IMR-90 (cell line): ENCODE measurements at regions not wholly inside any gene's neighbourhood (a gene's known extent, or its start where the extent isn't known, plus 50 kb on each side); places are given as distances from the start of the nearest gene placed in this dataset.

Experiments used
- ATAC-seq: fragments of 200-7000 bp; cut with Tn5 transposase; 2 replicates; pipeline ENCODE4 v1.9.1; 2020; ENCODE audit warnings: low read depth, mild to moderate bottlenecking, moderate library complexity
- BruUV-seq: library from RNA; stranded (reverse); fragments of 400-500 nt; replicated peaks from 2 replicates; lab custom pipeline; 2021; lab: Mats Ljungman, UMichigan
- CTCF ChIA-PET: fragments of 300-600 bp; formaldehyde crosslinking; extraction: SDS; loops from one replicate; lab custom pipeline; 2021; ENCODE audit warnings: antibody characterized with exemption; lab: Yijun Ruan, JAX
- POLR2A ChIA-PET: fragments of 300-600 bp; sonication (Branson Sonifier 250); formaldehyde crosslinking; loops from one replicate; lab custom pipeline; 2022; ENCODE audit warnings: antibody characterized with exemption; ENCODE audit not compliant: unreplicated experiment; lab: Charles Lee
- DNase-seq: peaks from one replicate; pipeline ENCODE4 v3.0.0; 2013
- H2AFZ ChIP-seq: replicated peaks from 2 replicates; pipeline ENCODE3; 2013; ENCODE audit warnings: low read length, mild to moderate bottlenecking; ENCODE audit not compliant: poor library complexity
- H2AK5ac ChIP-seq: 2 replicates; pipeline ENCODE4 v1.6.1; 2013; ENCODE audit warnings: low read depth, low read length, inconsistent platforms
- H2AK9ac ChIP-seq: replicated peaks from 2 replicates; pipeline ENCODE3; 2013; ENCODE audit warnings: mild to moderate bottlenecking, low read depth, low read length, moderate library complexity; ENCODE audit not compliant: poor library complexity
- H2BK120ac ChIP-seq: 2 replicates; pipeline ENCODE4 v1.6.1; 2013; ENCODE audit warnings: low read depth, low read length, inconsistent platforms
- H2BK15ac ChIP-seq: 3 replicates; pipeline ENCODE4 v1.6.1; 2013; ENCODE audit warnings: low read depth, low read length, inconsistent platforms
- H2BK20ac ChIP-seq: 2 replicates; pipeline ENCODE4 v1.6.1; 2013; ENCODE audit warnings: low read depth, mild to moderate bottlenecking, inconsistent platforms, low read length, moderate library complexity
- H2BK5ac ChIP-seq: 2 replicates; pipeline ENCODE4 v1.6.1; 2013; ENCODE audit warnings: mild to moderate bottlenecking, low read depth, low read length, inconsistent platforms; ENCODE audit not compliant: poor library complexity, severe bottlenecking
- H3K14ac ChIP-seq: replicated peaks from 2 replicates; pipeline ENCODE4 v1.6.1; 2013; ENCODE audit warnings: low read depth, low read length, inconsistent platforms
- H3K18ac ChIP-seq: 2 replicates; pipeline ENCODE4 v1.6.1; 2013; ENCODE audit warnings: low read depth, low read length, control low read depth
- H3K23ac ChIP-seq: 2 replicates; pipeline ENCODE4 v1.6.1; 2013; ENCODE audit warnings: low read depth, low read length, inconsistent platforms
- H3K27ac ChIP-seq: 2 replicates; pipeline ENCODE4 v1.5.1; 2013; ENCODE audit warnings: mild to moderate bottlenecking, control low read depth, low read length; ENCODE audit not compliant: insufficient read depth
- H3K27me3 ChIP-seq: 2 replicates; pipeline ENCODE4 v1.6.1; 2013; ENCODE audit warnings: low read length; ENCODE audit not compliant: control insufficient read depth, insufficient read depth
- H3K36me3 ChIP-seq: 2 replicates; pipeline ENCODE4 v1.6.1; 2013; ENCODE audit warnings: low read length, mixed read lengths; ENCODE audit not compliant: control insufficient read depth, insufficient read depth
- H3K4ac ChIP-seq: 2 replicates; pipeline ENCODE4 v1.6.1; 2013; ENCODE audit warnings: low read depth, low read length, inconsistent platforms
- H3K4me1 ChIP-seq: 2 replicates; pipeline ENCODE4 v1.6.1; 2013; ENCODE audit warnings: low read length, mixed read lengths; ENCODE audit not compliant: control insufficient read depth, insufficient read depth
- H3K4me2 ChIP-seq: 2 replicates; pipeline ENCODE4 v1.6.1; 2013; ENCODE audit warnings: low read depth, mild to moderate bottlenecking, control low read depth, low read length, moderate library complexity
- H3K4me3 ChIP-seq: 2 replicates; pipeline ENCODE4 v1.5.1; 2013; ENCODE audit warnings: low read depth, mild to moderate bottlenecking, control low read depth, low read length, moderate library complexity; ENCODE audit not compliant: insufficient read depth
- H3K56ac ChIP-seq: 2 replicates; pipeline ENCODE4 v1.6.1; 2013; ENCODE audit warnings: low read length, inconsistent platforms; ENCODE audit not compliant: insufficient read depth; ENCODE audit errors: extremely low read depth
- H3K79me1 ChIP-seq, 2 experiments: 2 replicates each; pipeline ENCODE4 v1.6.1; 2013; ENCODE audit warnings: low read length in 2 of 2, inconsistent platforms in 1 of 2, low read depth in 1 of 2
- H3K9ac ChIP-seq: 2 replicates; pipeline ENCODE4 v1.6.1; 2013; ENCODE audit warnings: low read depth, low read length, control low read depth
- H3K9me1 ChIP-seq: 2 replicates; pipeline ENCODE4 v1.6.1; 2013; ENCODE audit warnings: low read length, inconsistent platforms; ENCODE audit not compliant: insufficient read depth
- H3K9me3 ChIP-seq: 2 replicates; pipeline ENCODE4 v1.6.1; 2013; ENCODE audit warnings: low read length; ENCODE audit not compliant: control insufficient read depth, insufficient read depth
- H4K20me1 ChIP-seq: 2 replicates; pipeline ENCODE4 v1.6.1; 2013; ENCODE audit warnings: low read length, inconsistent platforms; ENCODE audit not compliant: insufficient read depth
- H4K5ac ChIP-seq: 2 replicates; pipeline ENCODE4 v1.6.1; 2013; ENCODE audit warnings: mild to moderate bottlenecking, low read depth, low read length, control low read depth
- H4K8ac ChIP-seq, 2 experiments: 2 replicates each; pipeline ENCODE4 v1.6.1; 2013; ENCODE audit warnings: low read depth in 2 of 2, low read length in 2 of 2, control low read depth in 1 of 2, inconsistent platforms in 1 of 2
- H4K91ac ChIP-seq: 2 replicates; pipeline ENCODE4 v1.6.1; 2013; ENCODE audit warnings: low read depth, low read length, inconsistent platforms; ENCODE audit not compliant: insufficient read depth
- BHLHE40 ChIP-seq: fragments of 150-350 bp; IDR thresholded peaks from 2 replicates; pipeline ENCODE4 v1.6.1; 2016; ENCODE audit warnings: mild to moderate bottlenecking, low read depth, low read length
- FOS ChIP-seq: fragments of 150-350 bp; IDR thresholded peaks from 2 replicates; pipeline ENCODE4 v1.6.1; 2016; ENCODE audit warnings: low read depth, low read length
- MAZ ChIP-seq: IDR thresholded peaks from 2 replicates; pipeline ENCODE4 v1.6.1; 2012; ENCODE audit warnings: low read depth, mild to moderate bottlenecking, low read length, improper control_type of control experiment, moderate library complexity, borderline replicate concordance
- RAD21 ChIP-seq: IDR thresholded peaks from 2 replicates; pipeline ENCODE4 v1.6.1; 2012; ENCODE audit warnings: low read length, improper control_type of control experiment
- SMC3 ChIP-seq: fragments of 150-350 bp; IDR thresholded peaks from 2 replicates; pipeline ENCODE4 v1.6.1; 2016; ENCODE audit warnings: low read depth, mild to moderate bottlenecking, antibody characterized with exemption, low read length, moderate library complexity
- WGBS, 2 experiments: methylation state at CpG; one replicate each; pipeline versions ENCODE4 v1.1.5 to v1.1.7; 2013; ENCODE audit warnings: missing lambda C conversion rate in 2 of 2; ENCODE audit not compliant: insufficient read length in 1 of 2; ENCODE audit errors: extremely low coverage in 2 of 2; 5-methylcytosine and 5-hydroxymethylcytosine counted together
- dilution Hi-C: fragments of 300-500 bp; cut with HindIII; formaldehyde crosslinking; loops from one replicate; pipeline ENCODE4 v1.14.3; 2018; ENCODE audit warnings: low sequenced_read_pairs; ENCODE audit not compliant: unreplicated experiment
- in situ Hi-C: fragments of 300-500 bp; cut with MboI; formaldehyde crosslinking; loops from 3 replicates; pipeline ENCODE4 v1.14.3; 2019; ENCODE audit warnings: low sequenced_read_pairs, inconsistent platforms, mixed read lengths
- intact Hi-C: fragments of 100-400 bp; cut with micrococcal nuclease; formaldehyde crosslinking; loops from 2 replicates; pipeline ENCODE4 v1.10.0; 2022

GRCh38 chr18:78727877-78728783 is 251.5 kb upstream of the SALL3 start:
- H3K4me1 ChIP-seq: no peaks in the 10 kb centered on the region
- H3K27ac ChIP-seq: no peak overlapping the region
- in situ Hi-C loops (no loop called here), dilution Hi-C loops (no loop called here), intact Hi-C loops (no loop called here)
- 62% methylated on average over 7 of the region's 22 CpGs; no CpG with 5 or more reads in 1 of the 2 experiments for WGBS, 2 experiments
- CTCF ChIA-PET: no interaction called here
- H3K9me3 ChIP-seq: peaks cover 61% of the 10 kb centered on the region
- no peak overlapping the region for H3K56ac ChIP-seq
- H2AK5ac ChIP-seq: no peak overlapping the region
- H3K27me3 ChIP-seq: no peaks in the 10 kb centered on the region
- no peak overlapping the region for H4K5ac ChIP-seq
- no peak overlapping the region for H3K18ac ChIP-seq
- no peak overlapping the region for H2BK120ac ChIP-seq
- POLR2A ChIA-PET: no interaction called here
- H2BK15ac ChIP-seq: no peak overlapping the region
- no peaks in the 10 kb centered on the region for H3K36me3 ChIP-seq
- DNase-seq (no peak), ATAC-seq (no peak)
- no peak overlapping the region for H2AFZ ChIP-seq
- BruUV-seq: no TSS peak
- no peak overlapping the region for H3K4ac ChIP-seq
- no peak overlapping the region for H3K14ac ChIP-seq
- H4K91ac ChIP-seq: no peak overlapping the region
- no peak overlapping the region for H4K8ac ChIP-seq
- TF ChIP-seq MAZ (no peak), SMC3 (no peak), RAD21 (no peak), BHLHE40 (no peak), FOS (no peak)
- no peaks in the 10 kb centered on the region for H4K20me1 ChIP-seq
- no peak overlapping the region for H2AK9ac ChIP-seq
- H2BK5ac ChIP-seq: no peak overlapping the region
- no peak overlapping the region for H3K23ac ChIP-seq
- no peaks in the 10 kb centered on the region for H3K9me1 ChIP-seq
- H3K4me3 ChIP-seq: no peak overlapping the region
- no peaks in the 10 kb centered on the region for H3K79me1 ChIP-seq
- H2BK20ac ChIP-seq: no peak overlapping the region
- no peak overlapping the region for H3K9ac ChIP-seq
- H3K4me2 ChIP-seq: no peak overlapping the region
